HG02642 (cell line): ENCODE measurements at regions not wholly inside any gene's neighbourhood (a gene's known extent, or its start where the extent isn't known, plus 50 kb on each side); places are given as distances from the start of the nearest gene placed in this dataset.
"Not testable (repeated sequence)": the region's sequence is repeated elsewhere in the genome, so short reads cannot be mapped to it uniquely, and the experiment has no call there.

Source experiments
- ATAC-seq: cut with Tn5 transposase; IDR thresholded peaks from one replicate; pipeline ENCODE4 v1.9.1; 2021; ENCODE audit warnings: mild to moderate bottlenecking; ENCODE audit not compliant: unreplicated experiment, poor library complexity

DNA sequence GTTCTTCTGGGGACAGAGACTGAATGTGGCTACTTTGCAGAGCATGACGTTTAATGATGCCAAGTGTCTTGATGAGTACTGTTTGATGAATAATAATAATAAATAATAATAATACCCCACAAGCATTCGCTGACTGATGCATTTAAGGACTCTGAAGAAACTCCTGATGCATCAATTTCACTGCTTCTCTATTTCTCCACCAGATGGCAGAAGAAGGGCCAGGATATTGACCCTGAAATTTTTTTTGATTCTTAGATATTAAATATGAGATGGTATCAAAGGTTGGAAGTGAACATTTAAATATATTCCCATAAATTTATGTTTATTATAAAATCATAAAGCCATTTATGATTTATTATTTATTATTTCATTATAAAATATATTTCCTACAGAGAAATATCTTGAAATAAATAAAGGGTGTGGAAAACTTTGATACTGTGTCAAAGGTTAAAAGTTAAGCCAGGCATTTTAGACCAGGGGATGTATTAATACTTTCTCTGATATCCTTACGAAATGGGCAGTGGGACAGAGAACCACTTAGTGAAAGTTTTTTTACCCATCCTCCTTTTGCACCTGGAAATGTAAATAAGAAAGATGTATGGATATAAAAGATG, 170.9 kb downstream of the LACC1 start:
- ATAC-seq: no peak

DNA sequence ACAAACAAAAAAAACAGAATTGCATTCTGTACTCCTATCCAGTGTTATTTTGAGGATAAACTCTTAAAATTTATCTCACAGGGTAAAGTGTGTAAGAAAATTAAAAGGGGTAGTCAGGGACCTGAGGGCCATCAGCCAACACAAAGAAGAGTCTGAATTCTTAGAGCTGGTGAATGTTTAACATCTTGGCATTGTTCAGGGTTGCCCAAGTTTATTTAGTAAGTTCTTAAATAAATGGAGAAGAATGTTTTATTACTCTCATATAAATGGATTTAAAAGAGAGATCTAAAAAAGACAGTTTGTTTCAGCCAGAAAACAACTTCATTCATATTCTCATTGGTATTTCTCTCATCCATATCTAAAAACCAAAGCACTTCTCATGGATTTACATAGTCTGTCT, 171.7 kb downstream of the LACC1 start:
- no peak for ATAC-seq

DNA sequence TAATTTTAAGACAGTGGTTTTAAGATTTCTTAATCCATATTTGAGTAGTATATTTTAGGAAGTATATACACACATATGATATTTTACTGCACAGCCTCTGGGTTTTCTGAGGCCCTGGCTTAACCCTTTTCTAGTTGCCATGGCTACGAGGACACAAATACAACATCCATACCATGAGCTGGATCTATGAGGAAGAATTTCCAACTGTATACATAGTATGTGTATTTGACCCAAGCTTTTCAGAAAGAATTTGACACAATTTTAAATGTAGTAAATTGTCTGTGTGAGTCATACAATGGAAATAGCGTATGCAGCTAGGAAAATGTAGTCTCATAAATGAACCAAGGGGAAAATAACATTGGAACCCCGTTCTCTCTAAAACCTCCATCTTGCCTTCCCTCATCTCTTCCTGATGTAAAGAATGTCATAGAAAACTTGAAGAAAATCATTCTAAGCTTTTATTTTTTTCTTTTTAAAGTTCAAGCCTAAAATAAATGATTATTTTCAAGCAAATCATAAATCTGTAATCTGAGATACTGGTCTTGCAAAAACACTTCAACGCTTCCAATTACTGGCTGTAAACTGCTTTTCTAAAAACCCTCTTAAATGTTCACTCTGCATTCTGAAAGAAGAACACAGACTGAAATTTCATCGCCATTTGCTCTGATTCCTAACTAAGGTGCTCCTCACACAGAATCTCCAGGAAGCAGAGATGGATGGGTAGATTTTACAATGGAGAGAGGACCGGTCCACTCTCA, 172.4 kb downstream of the LACC1 start:
- no peak for ATAC-seq

DNA sequence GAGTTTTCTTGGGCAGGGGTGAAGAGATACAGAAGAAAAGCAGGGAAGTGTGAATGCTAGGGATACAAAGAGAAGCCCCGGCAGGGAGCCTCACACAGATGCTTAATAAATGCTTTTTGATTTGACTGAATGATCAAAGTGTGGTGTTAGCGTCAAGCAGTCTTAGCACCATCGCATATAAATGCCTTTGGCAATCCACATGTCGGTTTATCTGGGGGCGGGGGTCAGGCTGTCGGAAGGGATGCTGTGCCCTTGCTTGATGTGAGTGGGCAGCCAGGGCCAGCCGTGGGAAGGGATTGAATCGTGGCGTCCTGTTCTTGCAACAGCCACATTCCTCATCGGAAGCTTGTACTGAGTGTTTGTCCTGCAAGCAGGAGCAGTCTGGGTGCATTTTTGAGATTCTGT, 173.1 kb downstream of the LACC1 start:
- no peak for ATAC-seq

DNA sequence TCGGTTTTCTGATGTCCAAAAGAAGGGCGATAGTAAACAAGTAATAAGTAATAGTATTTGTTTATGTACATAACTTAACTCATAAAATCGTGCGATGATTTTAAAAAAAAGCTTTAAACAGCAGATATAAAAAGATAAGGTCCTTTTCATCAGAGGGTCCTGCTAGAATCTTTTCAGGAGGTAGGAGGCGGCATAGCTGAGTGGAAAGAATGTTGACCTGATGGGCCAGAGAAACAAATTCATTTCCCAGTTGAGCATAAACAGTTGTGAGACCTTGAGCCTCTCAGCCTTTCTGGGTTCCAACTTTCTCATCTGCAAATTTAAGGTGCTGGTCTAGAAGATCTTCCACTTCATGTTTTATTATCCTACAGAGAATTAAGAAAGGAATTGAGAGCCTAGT, 173.5 kb downstream of the LACC1 start:
- ATAC-seq: no peak

DNA sequence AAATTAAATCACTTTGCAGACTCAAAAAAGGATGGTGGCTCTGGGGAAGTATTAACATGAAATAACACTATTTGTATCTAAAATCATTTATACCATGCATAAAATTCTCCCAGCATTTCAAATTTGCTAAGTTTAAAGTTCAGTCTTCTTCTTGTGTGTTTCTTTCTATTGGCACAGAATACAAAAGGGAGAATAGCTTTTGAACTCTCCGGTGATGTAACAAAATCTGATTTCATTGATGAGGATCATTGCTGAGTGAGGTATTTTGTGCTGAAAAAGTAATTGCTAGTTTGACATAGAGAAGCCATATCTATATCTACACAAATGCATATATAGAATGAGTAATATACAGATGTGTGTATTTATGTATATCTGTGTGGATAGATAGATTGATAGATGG, 174.8 kb downstream of the LACC1 start:
- ATAC-seq: no peak

DNA sequence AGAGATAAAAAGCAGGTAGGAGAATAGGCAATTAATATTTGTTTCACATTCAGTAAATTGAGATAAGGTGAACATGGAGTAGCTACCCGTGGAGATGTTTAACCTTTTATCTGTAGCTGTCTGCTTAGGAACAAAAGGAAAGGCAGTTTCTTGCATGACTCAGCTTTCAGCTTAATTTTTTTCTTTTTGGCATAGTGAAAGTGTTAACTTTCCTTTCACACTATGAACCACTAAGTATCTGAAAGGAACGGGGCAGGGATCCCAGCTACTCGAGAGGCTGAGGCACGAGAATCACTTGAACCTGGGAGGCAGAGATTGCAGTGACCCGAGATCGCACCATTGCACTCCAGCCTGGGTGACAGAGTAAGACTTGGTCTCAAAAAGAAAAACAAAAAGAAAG, 176.0 kb downstream of the LACC1 start:
- not testable (repeated sequence) for ATAC-seq

DNA sequence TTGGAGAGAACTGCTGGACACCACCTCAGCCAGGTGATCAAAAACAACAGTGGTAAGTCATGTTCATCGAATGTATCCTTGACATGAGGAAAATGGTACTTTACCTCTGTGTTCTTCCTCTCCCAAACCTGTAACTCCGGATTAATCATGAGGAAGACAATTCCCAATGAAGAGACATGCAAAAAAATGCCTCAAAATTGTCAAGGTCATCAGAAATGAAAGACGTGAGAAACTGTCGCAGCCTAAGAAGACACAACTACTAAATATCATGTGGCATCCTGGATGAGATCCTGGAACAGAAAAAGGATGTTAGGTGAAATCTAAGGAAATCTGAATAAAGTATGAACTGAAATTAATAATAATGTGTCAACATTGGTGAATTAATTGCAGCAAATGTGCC, 178.4 kb downstream of the LACC1 start:
- no peak for ATAC-seq

DNA sequence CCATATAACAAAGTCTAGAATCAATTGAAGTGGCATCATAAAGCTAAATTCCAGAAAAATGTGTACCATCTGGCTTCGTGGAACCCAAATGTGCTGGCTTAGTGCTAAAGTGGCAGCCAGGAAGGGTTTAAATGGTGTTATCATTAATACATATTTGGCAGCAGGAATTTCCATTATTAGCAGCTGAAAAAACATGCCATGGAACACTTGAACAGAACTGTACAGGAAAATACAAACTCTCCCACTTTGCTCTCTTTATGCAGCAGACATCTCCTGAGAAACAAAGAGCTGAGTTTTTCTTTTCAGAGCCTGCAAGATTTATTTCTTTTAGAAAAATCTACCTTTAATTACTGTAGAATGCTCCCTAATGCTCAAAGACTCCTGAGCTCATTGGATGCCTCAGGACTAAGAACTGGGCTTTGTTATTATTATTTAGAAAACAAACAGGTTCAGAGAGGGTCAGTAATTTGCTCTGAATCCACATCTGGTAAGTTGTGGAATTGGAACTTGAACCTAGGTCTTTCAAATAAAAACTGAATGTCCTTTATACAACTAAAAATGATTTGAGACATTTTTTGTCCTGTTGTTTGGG, 179.0 kb downstream of the LACC1 start:
- ATAC-seq: no peak

DNA sequence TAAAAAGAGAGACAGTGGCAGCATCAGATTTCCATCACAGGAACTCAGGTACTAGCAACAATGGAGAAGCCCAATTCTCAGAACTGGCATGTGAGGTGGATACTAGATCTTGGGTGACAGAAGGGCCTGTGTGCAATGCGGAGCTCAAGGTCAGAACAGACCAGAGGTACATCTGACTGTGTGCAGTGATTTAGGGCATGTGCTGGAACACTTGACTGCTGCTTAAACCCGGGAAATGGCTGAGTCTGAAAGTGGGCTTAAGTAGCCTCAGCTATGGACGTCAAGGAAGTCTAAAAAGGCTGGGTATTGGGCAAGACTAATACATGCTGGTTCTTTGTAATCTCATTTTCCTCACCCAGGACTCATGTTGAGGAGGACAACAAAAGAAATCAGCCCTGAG, 182.2 kb downstream of the LACC1 start:
- ATAC-seq: no peak

DNA sequence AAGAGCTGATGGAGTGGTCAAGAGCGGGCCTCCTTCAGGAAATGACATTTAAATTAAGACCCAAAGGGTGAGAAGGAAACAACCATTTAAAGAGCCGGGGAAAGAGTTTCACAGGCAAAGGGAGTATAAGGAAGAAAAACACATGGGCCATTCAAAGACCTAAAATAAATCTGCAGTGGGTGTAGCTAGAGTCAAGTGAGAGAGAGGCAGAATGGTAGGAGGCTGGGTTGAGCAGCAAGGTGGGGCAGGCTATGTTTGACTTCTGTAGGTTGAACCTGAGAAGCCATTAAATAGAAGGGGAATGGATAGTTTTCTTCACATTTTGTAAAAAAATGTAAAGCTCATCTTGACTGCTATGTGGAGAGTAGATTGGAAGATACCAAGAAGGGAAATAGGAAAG, 183.8 kb downstream of the LACC1 start:
- no peak for ATAC-seq

DNA sequence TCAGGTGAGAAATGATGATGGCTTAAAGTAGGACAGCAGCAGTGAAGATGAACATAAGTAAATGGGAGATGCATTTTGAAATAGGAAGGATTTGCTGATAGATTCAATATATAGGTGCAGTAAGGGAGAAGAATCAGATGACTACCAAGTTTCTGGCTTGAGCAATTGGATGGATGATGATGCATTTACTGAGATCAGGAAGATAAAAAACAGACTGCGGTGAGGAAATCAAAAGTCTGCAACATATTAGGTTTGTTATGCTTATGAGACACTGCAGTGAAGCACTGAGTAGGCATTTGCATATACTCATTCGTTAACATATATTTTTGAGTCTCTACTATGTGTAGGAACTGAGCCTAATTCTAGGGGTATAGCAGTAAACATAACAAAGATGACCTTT, 184.2 kb downstream of the LACC1 start:
- no peak for ATAC-seq

DNA sequence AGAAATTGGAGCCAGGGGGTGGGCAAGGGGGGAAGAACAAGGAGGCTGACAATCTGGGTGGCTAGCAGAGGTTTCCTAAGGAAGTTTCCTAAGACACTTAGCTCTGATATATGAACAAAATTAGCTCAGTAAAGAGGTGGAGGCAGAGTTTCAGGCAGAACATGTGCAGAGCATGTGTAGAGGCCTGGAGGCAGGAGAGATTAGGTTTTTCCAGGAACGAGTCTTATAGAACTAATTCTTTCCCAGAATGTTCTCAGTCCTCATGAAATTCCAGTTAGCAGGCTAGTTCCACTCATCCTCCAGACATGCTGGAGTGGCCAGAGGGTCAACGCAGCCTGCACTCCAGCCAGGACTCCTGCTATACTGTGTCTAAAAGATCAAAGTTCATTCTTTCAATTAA, 184.7 kb downstream of the LACC1 start:
- no peak for ATAC-seq

DNA sequence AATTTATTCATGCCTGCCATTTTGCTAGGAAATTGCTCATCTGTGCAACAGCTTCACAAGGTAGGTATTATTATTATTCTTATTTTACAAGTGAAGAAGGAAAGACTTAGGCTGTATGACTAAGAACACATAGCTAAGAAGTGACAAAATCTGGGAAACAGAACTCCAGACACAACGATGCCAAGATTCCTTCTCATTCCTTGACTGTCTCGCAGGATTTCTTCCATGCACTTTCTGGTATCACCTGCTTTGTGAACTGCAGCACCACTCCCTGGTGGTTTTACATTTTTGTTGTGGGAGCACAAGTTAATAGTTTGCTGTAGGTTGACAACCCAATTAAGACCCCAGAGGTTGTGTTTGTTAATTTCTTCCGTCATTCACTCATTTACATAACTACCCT, 188.5 kb downstream of the LACC1 start:
- ATAC-seq: no peak

DNA sequence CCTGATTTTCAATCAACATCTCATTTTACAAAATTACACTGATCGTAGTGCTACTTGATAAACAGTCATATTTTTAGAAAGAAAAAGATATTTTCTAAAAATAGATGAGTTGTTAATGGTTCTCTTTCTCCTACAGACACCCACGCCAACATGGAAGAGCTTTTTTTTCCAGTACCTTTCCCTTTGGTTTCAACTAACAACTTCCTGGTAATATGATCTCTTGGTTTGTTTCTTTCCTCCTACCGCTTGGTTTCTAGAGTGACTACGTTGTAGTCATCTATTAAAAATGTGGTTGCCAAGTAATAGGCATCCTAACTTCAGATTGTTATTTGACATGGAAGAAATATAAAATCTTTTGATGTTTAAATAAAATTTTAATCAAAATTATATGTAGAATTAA, 189.0 kb downstream of the LACC1 start:
- ATAC-seq: no peak

DNA sequence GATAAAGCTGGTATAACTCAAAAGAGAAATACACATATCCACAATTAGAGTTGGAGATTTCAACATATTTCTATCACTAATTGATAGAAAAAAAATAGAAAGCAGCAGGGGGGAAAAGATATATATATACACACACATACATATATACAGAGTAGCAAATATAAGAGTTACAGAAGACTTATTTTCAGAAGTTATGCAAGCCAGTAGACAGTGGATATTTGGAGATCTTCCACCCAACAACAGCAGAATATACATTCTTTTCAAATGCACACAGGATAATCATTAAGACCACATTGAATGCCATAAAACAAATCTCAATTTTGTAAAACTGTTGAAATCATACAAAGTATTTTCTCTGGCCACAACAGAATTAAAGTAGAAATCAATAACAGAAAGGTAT, 192.8 kb downstream of the LACC1 start:
- ATAC-seq: no peak

DNA sequence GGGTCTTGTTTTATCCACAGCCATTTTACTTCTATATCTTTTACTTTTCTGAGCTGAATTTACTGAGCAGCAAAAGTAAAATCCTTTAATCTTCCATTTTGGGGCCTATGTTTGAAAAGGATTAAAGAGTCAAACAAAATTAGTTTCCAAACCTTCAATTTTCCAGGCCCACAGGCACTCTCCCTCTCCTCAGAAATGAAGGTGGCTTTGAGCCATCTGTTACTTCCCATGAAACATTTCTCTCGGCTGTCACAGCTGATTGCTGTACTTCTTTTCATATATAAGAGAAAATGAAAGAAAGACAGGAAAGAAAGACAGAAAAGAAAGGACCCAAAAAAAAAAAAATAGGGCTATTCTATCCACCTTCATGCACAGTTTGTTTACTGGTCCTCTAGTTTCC, 194.9 kb downstream of the LACC1 start:
- ATAC-seq: no peak

DNA sequence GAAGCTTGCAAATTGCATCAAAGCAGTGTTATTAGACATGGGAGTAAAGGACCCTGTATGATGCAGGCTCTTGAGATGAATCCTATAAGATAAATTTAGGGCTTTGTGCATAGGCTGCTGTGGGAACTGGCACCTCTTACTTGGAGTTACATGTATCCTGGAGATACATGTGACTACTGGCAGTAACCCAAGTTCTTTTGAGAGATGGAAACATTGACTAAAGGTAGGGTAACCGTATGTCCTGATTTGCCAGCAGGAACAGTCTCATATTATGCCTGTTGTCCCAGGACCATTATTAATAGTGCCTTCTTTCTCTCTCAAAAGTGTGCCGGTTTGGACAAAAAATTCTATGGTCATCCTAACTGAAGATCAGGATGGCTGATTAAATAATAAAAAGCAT, 195.4 kb downstream of the LACC1 start:
- ATAC-seq: no peak

DNA sequence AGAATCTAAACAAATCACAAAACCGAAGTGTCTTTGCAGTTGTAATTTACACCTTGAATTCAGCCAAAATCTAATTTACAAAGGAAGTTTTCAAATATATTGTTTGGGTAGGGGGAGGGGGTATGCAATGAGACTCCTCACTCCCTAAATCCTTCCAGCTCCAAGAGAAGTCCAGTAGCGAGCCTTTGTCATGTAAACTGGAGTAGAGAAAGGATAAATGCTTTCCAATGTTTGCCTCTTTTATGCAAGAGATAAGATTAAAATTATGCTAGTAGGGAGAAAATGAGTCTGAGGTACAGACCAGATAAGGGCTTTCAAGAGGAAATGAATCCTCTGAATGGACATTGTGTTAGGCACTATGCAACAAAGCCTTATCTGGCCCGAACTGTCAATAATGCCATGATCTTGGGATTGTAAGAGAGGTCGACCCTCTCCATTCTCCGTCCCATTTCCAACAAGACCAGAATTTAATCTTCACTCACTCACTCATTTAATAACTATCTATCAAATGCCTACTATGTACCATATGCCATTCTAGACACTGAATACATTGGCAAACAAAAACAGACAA, 199.2 kb downstream of the LACC1 start:
- ATAC-seq: no peak

DNA sequence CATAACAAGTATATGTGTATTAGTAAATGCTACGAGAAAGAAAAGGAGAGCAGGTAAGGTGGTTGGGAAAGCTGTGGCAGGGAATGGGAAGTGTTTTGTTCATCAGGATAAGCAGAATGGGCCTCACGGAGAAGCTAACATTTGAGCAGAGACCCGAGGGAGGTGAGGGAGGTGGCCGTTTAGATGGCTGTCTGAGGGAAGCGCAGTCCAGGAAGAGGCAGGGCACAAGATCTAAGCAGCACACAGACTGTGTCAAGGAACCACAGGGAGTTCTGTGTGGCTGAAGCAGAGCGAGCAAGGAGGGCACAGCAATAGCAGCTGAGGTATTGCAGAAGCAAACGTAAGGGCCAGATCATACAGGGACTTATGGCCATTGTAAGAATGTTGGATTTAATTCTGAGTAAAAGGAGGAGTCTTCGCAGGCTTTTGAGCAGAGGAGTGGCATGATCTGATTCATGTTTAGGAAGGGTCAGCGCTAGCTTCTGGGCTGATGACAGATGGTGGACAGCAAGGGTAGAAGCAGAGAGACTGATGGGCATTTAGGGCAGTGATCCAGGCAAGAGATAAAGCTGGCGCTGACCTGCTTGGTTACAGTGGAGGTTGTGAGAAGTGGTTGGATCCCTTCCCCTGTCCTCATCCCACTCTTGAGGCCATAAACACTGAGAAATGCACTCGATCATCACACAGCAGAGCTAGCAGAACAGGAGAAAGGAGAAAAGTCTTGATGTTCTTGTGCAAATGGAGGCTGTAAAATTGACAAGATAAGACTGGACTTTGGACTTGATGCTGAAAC, 199.9 kb downstream of the LACC1 start:
- ATAC-seq: no peak

DNA sequence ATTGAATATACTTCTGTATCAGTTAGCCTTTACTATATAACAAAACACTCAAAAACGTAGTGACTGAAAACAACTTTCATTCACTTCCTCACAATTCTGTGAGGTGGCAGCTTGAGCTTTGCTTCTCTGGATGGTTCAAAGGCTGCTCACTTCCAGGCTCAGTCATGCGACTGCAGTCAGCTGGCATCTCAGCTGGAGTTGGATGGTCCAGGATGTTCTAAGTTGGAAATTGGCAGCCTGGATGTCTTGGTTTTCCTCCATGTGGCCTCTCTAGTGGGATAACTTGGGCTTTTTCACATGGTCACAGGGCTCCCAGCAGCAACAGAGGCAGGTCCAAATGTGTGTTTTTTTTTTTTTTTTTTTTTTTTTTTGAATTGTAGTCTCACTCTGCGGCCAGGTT, 204.4 kb downstream of the LACC1 start:
- ATAC-seq: no peak
